Esophagus squamous epithelium (tissue), 4 donors: ENCODE measurements at regions not wholly inside any gene's neighbourhood (a gene's known extent, or its start where the extent isn't known, plus 50 kb on each side); places are given as distances from the start of the nearest gene placed in this dataset.

Source experiments
- POLR2A ChIP-seq, 4 donors: fragments of 450-650 bp; IDR thresholded peaks; one replicate each; pipeline ENCODE4 v1.6.1; 2017; ENCODE audit warnings: antibody characterized with exemption in 4 of 4, mild to moderate bottlenecking in 4 of 4, moderate library complexity in 3 of 4
- TF ChIP-seq, protein P1 (sequence below), 6 experiments: fragments of 450-650 bp in 4 of 6; fragments of 200-600 bp in 2 of 6; sonication (generic) in 2 of 6; IDR thresholded peaks; one replicate each; pipeline ENCODE4 v1.5.1; 2016 to 2019; ENCODE audit warnings: antibody characterized with exemption in 6 of 6, mild to moderate bottlenecking in 4 of 6, moderate library complexity in 4 of 6

DNA sequence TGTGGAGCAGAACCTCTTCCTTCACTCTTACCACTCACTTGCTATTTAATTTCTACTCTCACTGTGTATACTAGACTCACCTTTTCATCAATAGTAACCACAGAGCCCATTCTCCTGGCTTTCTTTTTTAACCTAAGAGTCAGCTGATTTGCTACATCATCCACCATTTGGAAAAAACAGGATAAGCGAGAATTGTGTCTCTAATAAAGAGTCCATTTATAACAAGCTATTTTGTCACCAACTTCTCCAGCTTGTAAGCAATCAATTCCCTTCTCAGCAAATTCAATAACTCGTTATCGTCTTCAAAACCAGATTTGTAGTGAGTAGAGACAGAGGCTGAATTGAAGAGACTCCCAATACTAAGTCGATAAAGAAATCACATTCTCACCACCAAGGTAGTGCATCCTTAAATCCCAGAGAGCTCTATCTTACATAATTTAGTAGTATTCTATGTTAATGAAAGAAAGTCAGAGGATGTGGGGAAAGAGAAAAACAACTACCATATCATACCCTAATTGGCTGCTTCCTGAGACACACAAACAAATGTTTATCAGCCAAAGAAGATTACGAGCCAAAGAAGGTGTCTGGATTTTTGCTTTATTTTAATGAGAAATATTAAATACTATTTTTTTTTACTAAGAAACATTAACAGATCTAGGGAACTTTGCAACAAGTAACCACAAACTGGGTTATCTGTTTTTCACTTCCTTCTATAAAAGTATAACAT is 52.5 kb upstream of the SPTBN1 start:
- TF ChIP-seq, protein P1, sequence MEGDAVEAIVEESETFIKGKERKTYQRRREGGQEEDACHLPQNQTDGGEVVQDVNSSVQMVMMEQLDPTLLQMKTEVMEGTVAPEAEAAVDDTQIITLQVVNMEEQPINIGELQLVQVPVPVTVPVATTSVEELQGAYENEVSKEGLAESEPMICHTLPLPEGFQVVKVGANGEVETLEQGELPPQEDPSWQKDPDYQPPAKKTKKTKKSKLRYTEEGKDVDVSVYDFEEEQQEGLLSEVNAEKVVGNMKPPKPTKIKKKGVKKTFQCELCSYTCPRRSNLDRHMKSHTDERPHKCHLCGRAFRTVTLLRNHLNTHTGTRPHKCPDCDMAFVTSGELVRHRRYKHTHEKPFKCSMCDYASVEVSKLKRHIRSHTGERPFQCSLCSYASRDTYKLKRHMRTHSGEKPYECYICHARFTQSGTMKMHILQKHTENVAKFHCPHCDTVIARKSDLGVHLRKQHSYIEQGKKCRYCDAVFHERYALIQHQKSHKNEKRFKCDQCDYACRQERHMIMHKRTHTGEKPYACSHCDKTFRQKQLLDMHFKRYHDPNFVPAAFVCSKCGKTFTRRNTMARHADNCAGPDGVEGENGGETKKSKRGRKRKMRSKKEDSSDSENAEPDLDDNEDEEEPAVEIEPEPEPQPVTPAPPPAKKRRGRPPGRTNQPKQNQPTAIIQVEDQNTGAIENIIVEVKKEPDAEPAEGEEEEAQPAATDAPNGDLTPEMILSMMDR (IDR thresholded peaks at IDR 0.05), result no peak
- TF ChIP-seq POLR2A (IDR thresholded peaks at IDR 0.05), result no peak
